Adrenal gland (tissue), 9 donors: ENCODE measurements at regions not wholly inside any gene's neighbourhood (a gene's known extent, or its start where the extent isn't known, plus 50 kb on each side); places are given as distances from the start of the nearest gene placed in this dataset.

Experiments used
- DNase-seq, 7 donors: peaks; one replicate each; pipeline ENCODE4 v3.0.0-alpha.2; 2019 to 2020
- H3K27ac ChIP-seq, 5 donors: fragments of 200-600 bp; sonication (generic) in 4 of 5; 1 replicate in 3 of 5; 2 replicates in 2 of 5; pipeline versions ENCODE4 v1.5.1 to v1.8.0; 2016 to 2020; ENCODE audit warnings: mild to moderate bottlenecking in 1 of 5
- H3K27me3 ChIP-seq: fragments of 200-600 bp; 2 replicates; pipeline ENCODE4 v1.8.0; 2021
- H3K36me3 ChIP-seq, 2 donors: fragments of 200-600 bp; replicated peaks in 1 of 2; 1 replicate in 1 of 2; 2 replicates in 1 of 2; pipeline versions ENCODE4 v1.5.1 to v1.8.0; 2018 to 2022
- H3K4me1 ChIP-seq, 2 donors: fragments of 200-600 bp; replicated peaks in 1 of 2; 1 replicate in 1 of 2; 2 replicates in 1 of 2; pipeline versions ENCODE4 v1.5.1 to v1.8.0; 2018 to 2021
- H3K4me3 ChIP-seq, 4 donors: fragments of 200-600 bp; sonication (generic) in 3 of 4; one replicate each; pipeline ENCODE4 v1.5.1; 2016 to 2018
- H3K9me3 ChIP-seq, 3 donors: fragments of 200-600 bp; sonication (generic) in 1 of 3; replicated peaks in 1 of 3; 1 replicate in 2 of 3; 2 replicates in 1 of 3; pipeline versions ENCODE4 v1.5.1 to v1.8.0; 2016 to 2021
- CTCF ChIP-seq, 6 experiments: fragments of 450-650 bp in 4 of 6; fragments of 200-600 bp in 2 of 6; sonication (generic) in 1 of 6; IDR thresholded peaks; 1 replicate in 5 of 6; 2 replicates in 1 of 6; pipeline versions ENCODE4 v1.5.1 to v1.8.0; 2016 to 2021; ENCODE audit warnings: antibody characterized with exemption in 6 of 6, mild to moderate bottlenecking in 2 of 6, moderate library complexity in 1 of 6
- POLR2A ChIP-seq, 2 donors: fragments of 450-650 bp; IDR thresholded peaks; one replicate each; pipeline ENCODE4 v1.6.1; 2017; ENCODE audit warnings: antibody characterized with exemption in 2 of 2, mild to moderate bottlenecking in 2 of 2, moderate library complexity in 1 of 2
- WGBS, 4 donors: extraction: QIAGEN DNeasy Blood & Tissue Kit in 2 of 4; methylation state at CpG; one replicate each; pipeline versions ENCODE4 v1.1.5 to v1.1.7; 2013 to 2017; 5-methylcytosine and 5-hydroxymethylcytosine counted together
- intact Hi-C, 2 donors: fragments of 100-400 bp; cut with DNase I; formaldehyde crosslinking; loops; one replicate each; pipeline versions ENCODE4 v1.14.1 to v1.15.0; 2022 to 2023
- donor health status: healthy with polysubstance abuse.
- donor health status: Bipolar disorder and iron deficiency.
- donor health status: DM: yes; HTN: yes; CAD: no.
- donor health status: DM: no; HTN: no; CAD: no.
- donor health status: DM: no; HTN: no; CAD: no.

- DNase-seq, result no peak
- 86 to 93% (median 90%) methylated on average over 2 of the region's 2 CpGs for WGBS, 4 donors
- H3K36me3 ChIP-seq, result no peaks in the 10 kb centered on the region
- H3K4me3 ChIP-seq, result no peak overlapping the region
- intact Hi-C loops, result no loop called here
- no peak overlapping the region for H3K27ac ChIP-seq
- no peaks in the 10 kb centered on the region for H3K4me1 ChIP-seq
- no peaks in the 10 kb centered on the region for H3K9me3 ChIP-seq
- TF ChIP-seq POLR2A (IDR thresholded peaks at IDR 0.05), result no peak
- no peak for TF ChIP-seq CTCF (IDR thresholded peaks at IDR 0.05)
- no peaks in the 10 kb centered on the region for H3K27me3 ChIP-seq
Observed at GRCh38 chr10:55223352-55223751, 422.3 kb upstream of the PCDH15 start.

- H3K27ac ChIP-seq, result no peak overlapping the region
- no peaks in the 10 kb centered on the region for H3K36me3 ChIP-seq
- no peaks in the 10 kb centered on the region for H3K27me3 ChIP-seq
- no peak overlapping the region for H3K4me3 ChIP-seq
- no peak for TF ChIP-seq POLR2A (IDR thresholded peaks at IDR 0.05)
- TF ChIP-seq CTCF (IDR thresholded peaks at IDR 0.05), result no peak
- DNase-seq, result no peak
- intact Hi-C loops, result no loop called here
- H3K4me1 ChIP-seq, result no peaks in the 10 kb centered on the region
- H3K9me3 ChIP-seq, result no peaks in the 10 kb centered on the region
Observed at GRCh38 chr10:55220975-55221374, 419.9 kb upstream of the PCDH15 start.

- DNase-seq, result no peak
- WGBS, 4 donors, result 84 to 90% (median 89%) methylated on average over 1 of the region's 1 CpG
- no peak overlapping the region for H3K4me3 ChIP-seq
- no peaks in the 10 kb centered on the region for H3K4me1 ChIP-seq
- no peaks in the 10 kb centered on the region for H3K9me3 ChIP-seq
- no peaks in the 10 kb centered on the region for H3K27me3 ChIP-seq
- intact Hi-C loops, result no loop called here
- no peak for TF ChIP-seq CTCF (IDR thresholded peaks at IDR 0.05)
- TF ChIP-seq POLR2A (IDR thresholded peaks at IDR 0.05), result no peak
- H3K36me3 ChIP-seq, result no peaks in the 10 kb centered on the region
- no peak overlapping the region for H3K27ac ChIP-seq
Observed at GRCh38 chr10:55215699-55216098, 414.7 kb upstream of the PCDH15 start.

DNA sequence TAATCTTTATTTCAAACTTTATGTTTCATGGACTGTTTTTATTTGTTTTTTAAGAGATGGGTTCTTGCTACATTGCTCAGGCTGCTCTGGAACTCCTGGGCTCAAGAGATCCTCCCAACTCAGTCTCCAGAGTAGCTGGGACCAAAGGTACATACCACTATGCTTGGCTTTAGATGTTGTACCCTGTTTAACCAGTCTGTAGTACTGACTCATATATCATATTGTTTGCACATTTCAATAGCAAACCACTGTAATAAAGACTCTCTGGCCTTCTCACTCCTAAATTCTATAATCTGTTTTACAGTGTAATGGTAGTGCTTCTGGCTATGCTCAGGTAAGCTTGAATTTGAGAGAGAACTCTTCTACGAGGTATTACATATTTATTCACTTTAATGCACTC is 413.6 kb upstream of the PCDH15 start:
- H3K9me3 ChIP-seq, result no peaks in the 10 kb centered on the region
- H3K36me3 ChIP-seq, result no peaks in the 10 kb centered on the region
- intact Hi-C loops, result no loop called here
- 88 to 93% (median 90%) methylated on average over 1 of the region's 1 CpG for WGBS, 4 donors
- no peaks in the 10 kb centered on the region for H3K27me3 ChIP-seq
- H3K4me3 ChIP-seq, result no peak overlapping the region
- DNase-seq, result no peak
- TF ChIP-seq POLR2A (IDR thresholded peaks at IDR 0.05), result no peak
- TF ChIP-seq CTCF (IDR thresholded peaks at IDR 0.05), result no peak
- no peaks in the 10 kb centered on the region for H3K4me1 ChIP-seq
- H3K27ac ChIP-seq, result no peak overlapping the region
